Motor neuron (in vitro differentiated cells): ENCODE measurements at regions not wholly inside any gene's neighbourhood (a gene's known extent, or its start where the extent isn't known, plus 50 kb on each side); places are given as distances from the start of the nearest gene placed in this dataset.
"Not testable (repeated sequence)": the region's sequence is repeated elsewhere in the genome, so short reads cannot be mapped to it uniquely, and the experiment has no call there.

Experiments used
- ATAC-seq, 8 experiments: fragments of 200-7000 bp; cut with Tn5 transposase; replicated peaks in 6 of 8; 2 replicates each; pipeline ENCODE4 v1.8.0; 2021; ENCODE audit warnings: mild to moderate bottlenecking in 8 of 8, moderate library complexity in 8 of 8
- H3K27ac ChIP-seq, 2 donors: fragments of 250-450 bp; sonication (Bioruptor Pico); 2 replicates each; pipeline ENCODE4 v1.9.0; 2021; ENCODE audit warnings: antibody characterized with exemption in 2 of 2, mild to moderate bottlenecking in 2 of 2, moderate library complexity in 1 of 2
- H3K4me1 ChIP-seq, 2 donors: fragments of 250-450 bp; sonication (Bioruptor Pico); replicated peaks in 1 of 2; 2 replicates each; pipeline ENCODE4 v1.6.1; 2021; ENCODE audit warnings: antibody characterized with exemption in 2 of 2, mild to moderate bottlenecking in 2 of 2, moderate library complexity in 1 of 2
- H3K4me3 ChIP-seq, 5 donors: fragments of 250-450 bp; sonication (Bioruptor Pico); 2 replicates each; pipeline ENCODE4 v1.9.0; 2021; ENCODE audit warnings: antibody characterized with exemption in 5 of 5, mild to moderate bottlenecking in 5 of 5, moderate library complexity in 4 of 5
- WGBS, 10 experiments: fragments of 450-650 bp; shearing (Covaris generic); methylation state at CpG; one replicate each; pipeline ENCODE4 v1.0.0; 2022; 5-methylcytosine and 5-hydroxymethylcytosine counted together
- in situ Hi-C, 9 experiments: fragments of 400-800 bp; cut with MboI; loops; one replicate each; pipeline ENCODE4 v1.15.0; 2021; ENCODE audit warnings: low sequenced_read_pairs in 9 of 9, low pct_unique_long_range_greater_than_20kb in 2 of 9; ENCODE audit not compliant: unreplicated experiment in 9 of 9

GRCh38 chr3:173194868-173195267, 53.8 kb upstream of the SPATA16 start:
- H3K4me3 ChIP-seq, H3K4me1 ChIP-seq, H3K27ac ChIP-seq, ATAC-seq, in situ Hi-C loops: not testable (repeated sequence)
- WGBS, 10 experiments: 0 to 100% (median 80%) methylated on average over 1 to 2 of the region's 2 CpGs; no CpG with 5 or more reads in 1 of the 10 experiments

GRCh38 chr3:173191611-173192010, 50.6 kb upstream of the SPATA16 start:
- H3K27ac ChIP-seq: no peak overlapping the region
- in situ Hi-C loops: no loop called here
- H3K4me3 ChIP-seq: no peak overlapping the region
- peaks cover 0 to 4% of the 10 kb centered on the region in 2 donors for H3K4me1 ChIP-seq
- no peak for ATAC-seq
- 0 to 89% (median 0%) methylated on average over 1 of the region's 1 CpG; no CpG with 5 or more reads in 4 of the 10 experiments for WGBS, 10 experiments
